ENCODE measurements at regions not wholly inside any gene's neighbourhood (a gene's known extent, or its start where the extent isn't known, plus 50 kb on each side); places are given as distances from the start of the nearest gene placed in this dataset.

DNA sequence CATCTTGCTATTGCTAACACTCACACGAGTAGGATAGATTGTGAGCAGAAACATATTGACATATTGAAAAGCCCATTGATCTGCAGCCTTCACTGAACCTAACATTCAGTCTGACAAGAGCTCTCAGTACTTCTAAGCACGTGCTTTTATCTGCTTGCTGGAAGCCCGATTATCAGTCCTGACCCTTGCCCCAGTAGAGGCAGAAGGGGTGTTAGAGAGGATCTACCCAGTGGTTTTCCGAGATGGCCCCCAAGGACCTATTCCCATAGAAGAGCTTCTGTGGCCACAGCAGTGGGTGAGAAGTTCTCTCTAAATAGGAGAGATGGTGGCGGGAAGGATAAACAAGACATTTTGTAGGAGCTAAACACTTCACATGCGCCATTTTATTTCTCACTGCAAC is 290.9 kb upstream of the MAF start:
- H3K36me3 ChIP-seq (replicated peaks in 1 of 2) = no peaks in the 10 kb centered on the region
- intact Hi-C loops (cut with DNase I) = no loop called here
- H3K9me3 ChIP-seq (replicated peaks in 1 of 3) = no peaks in the 10 kb centered on the region
- DNase-seq = no peak
- no peak overlapping the region for H3K27ac ChIP-seq
- no peaks in the 10 kb centered on the region for H3K4me1 ChIP-seq (replicated peaks in 1 of 2)
- no peaks in the 10 kb centered on the region for H3K27me3 ChIP-seq
- WGBS, 4 donors = 86 to 95% (median 87%) methylated on average over 6 of the region's 6 CpGs
- TF ChIP-seq, protein P1, sequence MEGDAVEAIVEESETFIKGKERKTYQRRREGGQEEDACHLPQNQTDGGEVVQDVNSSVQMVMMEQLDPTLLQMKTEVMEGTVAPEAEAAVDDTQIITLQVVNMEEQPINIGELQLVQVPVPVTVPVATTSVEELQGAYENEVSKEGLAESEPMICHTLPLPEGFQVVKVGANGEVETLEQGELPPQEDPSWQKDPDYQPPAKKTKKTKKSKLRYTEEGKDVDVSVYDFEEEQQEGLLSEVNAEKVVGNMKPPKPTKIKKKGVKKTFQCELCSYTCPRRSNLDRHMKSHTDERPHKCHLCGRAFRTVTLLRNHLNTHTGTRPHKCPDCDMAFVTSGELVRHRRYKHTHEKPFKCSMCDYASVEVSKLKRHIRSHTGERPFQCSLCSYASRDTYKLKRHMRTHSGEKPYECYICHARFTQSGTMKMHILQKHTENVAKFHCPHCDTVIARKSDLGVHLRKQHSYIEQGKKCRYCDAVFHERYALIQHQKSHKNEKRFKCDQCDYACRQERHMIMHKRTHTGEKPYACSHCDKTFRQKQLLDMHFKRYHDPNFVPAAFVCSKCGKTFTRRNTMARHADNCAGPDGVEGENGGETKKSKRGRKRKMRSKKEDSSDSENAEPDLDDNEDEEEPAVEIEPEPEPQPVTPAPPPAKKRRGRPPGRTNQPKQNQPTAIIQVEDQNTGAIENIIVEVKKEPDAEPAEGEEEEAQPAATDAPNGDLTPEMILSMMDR (IDR thresholded peaks at IDR 0.05) = no peak
- no peak for TF ChIP-seq POLR2A (IDR thresholded peaks at IDR 0.05)
- no peak overlapping the region for H3K4me3 ChIP-seq

DNA sequence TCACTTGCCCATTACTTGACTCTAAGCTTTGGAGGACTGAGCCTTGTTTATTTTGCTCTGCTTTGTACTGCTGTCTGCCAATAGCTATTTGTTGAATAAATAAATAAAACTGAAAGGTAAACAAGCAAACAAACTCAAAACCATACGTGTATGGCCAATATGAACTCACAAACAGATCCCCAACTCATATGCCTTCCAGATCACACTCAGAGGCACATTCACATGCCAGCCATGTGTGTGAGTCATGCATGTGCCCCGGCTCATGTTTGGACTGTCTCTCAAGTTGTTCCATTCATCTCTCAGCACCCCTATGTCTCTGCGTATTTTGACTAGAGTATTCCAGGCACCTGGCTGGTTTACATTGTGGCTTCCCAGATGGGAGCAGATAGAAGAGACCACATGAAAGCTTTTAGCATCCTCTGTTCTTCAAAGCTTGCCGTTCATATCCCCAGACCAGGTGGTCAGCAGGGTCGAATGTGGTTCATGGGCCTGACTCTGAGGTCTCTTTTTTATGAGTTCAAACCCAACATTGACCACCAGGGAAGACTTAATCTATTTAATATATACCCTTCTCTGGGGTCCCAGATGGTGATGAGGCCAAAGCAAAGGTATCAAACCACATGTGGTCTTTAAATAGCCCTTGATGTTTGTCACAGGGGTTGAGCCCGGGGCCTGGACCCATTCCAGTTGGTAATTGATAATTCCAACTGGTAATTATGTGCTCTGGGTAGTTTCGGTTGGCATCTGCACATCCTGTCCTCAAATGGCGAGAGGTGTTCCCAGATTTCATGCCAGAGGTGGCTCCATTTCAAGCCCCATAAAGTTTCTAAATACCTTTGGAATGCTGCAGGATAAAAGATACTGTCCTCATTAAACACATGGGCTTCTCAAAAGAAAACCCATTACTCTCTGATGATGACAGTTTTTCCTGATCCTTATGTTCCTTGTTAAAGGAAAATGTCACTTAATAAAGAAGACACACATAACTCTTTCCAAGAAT is 287.3 kb upstream of the MAF start:
- no peak for DNase-seq
- H3K36me3 ChIP-seq (replicated peaks in 1 of 2) = no peaks in the 10 kb centered on the region
- no peak for TF ChIP-seq POLR2A (IDR thresholded peaks at IDR 0.05)
- TF ChIP-seq, protein P1 (IDR thresholded peaks at IDR 0.05) = no peak
- no peaks in the 10 kb centered on the region for H3K27me3 ChIP-seq
- H3K4me3 ChIP-seq = no peak overlapping the region
- intact Hi-C loops (cut with DNase I) = no loop called here
- H3K4me1 ChIP-seq (replicated peaks in 1 of 2) = no peaks in the 10 kb centered on the region
- no peaks in the 10 kb centered on the region for H3K9me3 ChIP-seq (replicated peaks in 1 of 3)
- no peak overlapping the region for H3K27ac ChIP-seq
- 73 to 86% (median 83%) methylated on average over 8 of the region's 8 CpGs for WGBS, 4 donors

DNA sequence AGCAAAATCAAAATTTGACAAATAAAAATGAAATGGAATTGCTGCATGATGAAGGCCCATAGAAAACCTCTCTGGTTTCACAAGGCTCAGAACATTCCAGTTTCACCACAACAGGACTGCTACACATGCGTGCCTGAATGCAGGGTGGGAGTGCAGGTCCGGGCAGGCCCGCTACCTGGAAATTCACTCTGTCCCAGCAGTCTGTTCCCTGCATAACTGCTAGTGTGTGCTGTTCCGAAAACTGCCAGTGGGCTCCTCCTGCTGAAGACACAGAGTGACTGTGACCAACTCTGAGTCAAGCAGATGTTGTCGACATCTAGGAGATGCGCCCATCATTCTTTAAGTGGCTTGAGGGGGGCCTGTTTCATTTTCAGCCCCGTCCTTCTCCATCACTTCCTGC is 284.8 kb upstream of the MAF start:
- H3K36me3 ChIP-seq (replicated peaks in 1 of 2) = no peaks in the 10 kb centered on the region
- H3K9me3 ChIP-seq (replicated peaks in 1 of 3) = no peaks in the 10 kb centered on the region
- H3K27ac ChIP-seq = no peak overlapping the region
- TF ChIP-seq, protein P1 (IDR thresholded peaks at IDR 0.05) = no peak
- TF ChIP-seq POLR2A (IDR thresholded peaks at IDR 0.05) = no peak
- no peak overlapping the region for H3K4me3 ChIP-seq
- intact Hi-C loops (cut with DNase I) = no loop called here
- no peaks in the 10 kb centered on the region for H3K27me3 ChIP-seq
- 77 to 98% (median 87%) methylated on average over 5 to 7 of the region's 7 CpGs for WGBS, 4 donors
- no peak for DNase-seq
- H3K4me1 ChIP-seq (replicated peaks in 1 of 2) = no peaks in the 10 kb centered on the region

DNA sequence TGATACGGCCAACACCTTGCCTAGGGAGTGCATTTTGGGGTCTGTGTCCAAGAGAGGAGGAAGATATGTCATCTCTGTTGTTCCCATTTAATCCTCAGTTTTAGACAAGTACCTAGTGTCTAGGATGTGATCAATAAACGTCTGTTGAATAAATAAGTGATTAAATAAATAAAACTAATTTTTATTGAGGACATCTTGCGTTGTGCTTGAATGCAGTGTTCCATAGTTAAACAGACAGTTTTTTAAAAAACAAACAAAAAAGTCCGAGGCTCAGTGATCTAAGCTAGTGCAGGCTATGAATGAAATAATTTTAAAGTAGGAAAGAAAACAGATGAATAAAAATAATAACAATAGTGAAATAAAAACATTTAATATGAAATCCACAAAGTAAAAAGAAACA is 283.0 kb upstream of the MAF start:
- no peak for TF ChIP-seq POLR2A (IDR thresholded peaks at IDR 0.05)
- TF ChIP-seq, protein P1 (IDR thresholded peaks at IDR 0.05) = no peak
- no peaks in the 10 kb centered on the region for H3K4me1 ChIP-seq (replicated peaks in 1 of 2)
- no peaks in the 10 kb centered on the region for H3K27me3 ChIP-seq
- no peak for DNase-seq
- H3K27ac ChIP-seq = no peak overlapping the region
- H3K36me3 ChIP-seq (replicated peaks in 1 of 2) = no peaks in the 10 kb centered on the region
- intact Hi-C loops (cut with DNase I) = no loop called here
- 66 to 75% (median 70%) methylated on average over 4 of the region's 4 CpGs for WGBS, 4 donors
- no peak overlapping the region for H3K4me3 ChIP-seq
- no peaks in the 10 kb centered on the region for H3K9me3 ChIP-seq (replicated peaks in 1 of 3)
